ENCODE measurements at regions not wholly inside any gene's neighbourhood (a gene's known extent, or its start where the extent isn't known, plus 50 kb on each side); places are given as distances from the start of the nearest gene placed in this dataset.

- TF ChIP-seq, protein P1, sequence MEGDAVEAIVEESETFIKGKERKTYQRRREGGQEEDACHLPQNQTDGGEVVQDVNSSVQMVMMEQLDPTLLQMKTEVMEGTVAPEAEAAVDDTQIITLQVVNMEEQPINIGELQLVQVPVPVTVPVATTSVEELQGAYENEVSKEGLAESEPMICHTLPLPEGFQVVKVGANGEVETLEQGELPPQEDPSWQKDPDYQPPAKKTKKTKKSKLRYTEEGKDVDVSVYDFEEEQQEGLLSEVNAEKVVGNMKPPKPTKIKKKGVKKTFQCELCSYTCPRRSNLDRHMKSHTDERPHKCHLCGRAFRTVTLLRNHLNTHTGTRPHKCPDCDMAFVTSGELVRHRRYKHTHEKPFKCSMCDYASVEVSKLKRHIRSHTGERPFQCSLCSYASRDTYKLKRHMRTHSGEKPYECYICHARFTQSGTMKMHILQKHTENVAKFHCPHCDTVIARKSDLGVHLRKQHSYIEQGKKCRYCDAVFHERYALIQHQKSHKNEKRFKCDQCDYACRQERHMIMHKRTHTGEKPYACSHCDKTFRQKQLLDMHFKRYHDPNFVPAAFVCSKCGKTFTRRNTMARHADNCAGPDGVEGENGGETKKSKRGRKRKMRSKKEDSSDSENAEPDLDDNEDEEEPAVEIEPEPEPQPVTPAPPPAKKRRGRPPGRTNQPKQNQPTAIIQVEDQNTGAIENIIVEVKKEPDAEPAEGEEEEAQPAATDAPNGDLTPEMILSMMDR (IDR thresholded peaks at IDR 0.05; ENCODE audit: low read depth, low read length, missing control alignments): no peak
- no peak for DNase-seq (ENCODE audit: low read depth)
- H3K4me3 ChIP-seq (ENCODE audit: low read depth, low read length): no peak overlapping the region
Measured at GRCh38 chr10:43781480-43782361, 133.0 kb upstream of the ZNF32 start.

DNA sequence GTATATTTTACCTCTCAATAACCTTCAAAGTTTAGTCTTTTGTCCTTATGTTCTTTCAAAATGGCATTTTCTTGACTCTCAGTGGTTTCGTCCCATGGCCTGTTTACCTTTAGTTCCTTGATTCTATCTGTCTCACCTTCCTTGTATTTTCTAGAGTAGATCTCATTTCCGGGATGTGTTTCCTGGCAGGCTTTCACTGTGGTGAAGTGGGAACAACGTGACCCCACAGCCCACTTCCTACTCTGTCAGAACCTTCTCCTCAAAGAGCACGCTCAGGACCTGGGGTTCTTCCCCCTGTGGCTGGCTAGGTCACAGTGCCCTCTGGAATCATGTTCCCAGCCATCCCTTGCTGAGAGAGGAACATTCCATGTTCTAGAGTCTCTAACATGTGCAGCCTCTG, 129.9 kb upstream of the ZNF32 start:
- TF ChIP-seq, protein P1 (IDR thresholded peaks at IDR 0.05; ENCODE audit: low read depth, low read length, missing control alignments): no peak
- DNase-seq (ENCODE audit: low read depth): no peak
- H3K4me3 ChIP-seq (ENCODE audit: low read depth, low read length): no peak overlapping the region

DNA sequence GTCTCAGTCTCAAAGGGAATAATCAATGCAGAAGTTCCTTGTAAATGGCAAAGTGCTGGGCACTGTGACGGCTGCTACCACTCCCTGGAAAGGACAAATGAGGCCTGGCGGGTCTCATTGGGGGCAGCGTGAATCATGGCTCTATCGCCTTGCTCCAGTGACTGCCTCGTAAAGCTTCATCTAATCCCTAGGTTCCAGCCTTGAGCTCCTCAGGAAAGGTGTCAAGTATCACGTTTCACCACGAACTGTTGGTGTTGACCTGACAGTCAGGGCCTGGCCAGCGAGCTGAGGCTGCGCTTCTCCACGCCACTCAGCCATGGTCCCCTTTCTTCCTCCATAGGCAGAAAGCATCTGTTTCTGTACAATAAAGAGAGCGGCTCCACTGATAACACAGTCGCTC, 126.7 kb upstream of the ZNF32 start:
- no peak for DNase-seq (ENCODE audit: low read depth)
- TF ChIP-seq, protein P1 (IDR thresholded peaks at IDR 0.05; ENCODE audit: low read depth, low read length, missing control alignments): no peak
- H3K4me3 ChIP-seq (ENCODE audit: low read depth, low read length): no peak overlapping the region

- H3K4me3 ChIP-seq (ENCODE audit: low read depth, low read length): no peak overlapping the region
- TF ChIP-seq, protein P1 (IDR thresholded peaks at IDR 0.05; ENCODE audit: low read depth, low read length, missing control alignments): no peak
- DNase-seq (ENCODE audit: low read depth): no peak
Measured at GRCh38 chr10:43774234-43774769, 125.6 kb upstream of the ZNF32 start.

GRCh38 chr10:43773736-43774135, 125.1 kb upstream of the ZNF32 start:
- DNase-seq (ENCODE audit: low read depth): no peak
- TF ChIP-seq, protein P1 (IDR thresholded peaks at IDR 0.05; ENCODE audit: low read depth, low read length, missing control alignments): no peak
- H3K4me3 ChIP-seq (ENCODE audit: low read depth, low read length): no peak overlapping the region

GRCh38 chr10:43772171-43772570, 123.5 kb upstream of the ZNF32 start:
- DNase-seq (ENCODE audit: low read depth): no peak
- H3K4me3 ChIP-seq (ENCODE audit: low read depth, low read length): no peak overlapping the region
- TF ChIP-seq, protein P1 (IDR thresholded peaks at IDR 0.05; ENCODE audit: low read depth, low read length, missing control alignments): no peak

All from GM12864 (cell line).